Activated gamma-delta T cell treated with Interleukin-2 at 50 U/mL for 16 hours (primary cell): ENCODE measurements at regions not wholly inside any gene's neighbourhood (a gene's known extent, or its start where the extent isn't known, plus 50 kb on each side); places are given as distances from the start of the nearest gene placed in this dataset.
"Not testable (repeated sequence)": the region's sequence is repeated elsewhere in the genome, so short reads cannot be mapped to it uniquely, and the experiment has no call there.

Experiments used
- DNase-seq: peaks from one replicate; pipeline ENCODE4 v3.0.0-alpha.2; 2020

DNA sequence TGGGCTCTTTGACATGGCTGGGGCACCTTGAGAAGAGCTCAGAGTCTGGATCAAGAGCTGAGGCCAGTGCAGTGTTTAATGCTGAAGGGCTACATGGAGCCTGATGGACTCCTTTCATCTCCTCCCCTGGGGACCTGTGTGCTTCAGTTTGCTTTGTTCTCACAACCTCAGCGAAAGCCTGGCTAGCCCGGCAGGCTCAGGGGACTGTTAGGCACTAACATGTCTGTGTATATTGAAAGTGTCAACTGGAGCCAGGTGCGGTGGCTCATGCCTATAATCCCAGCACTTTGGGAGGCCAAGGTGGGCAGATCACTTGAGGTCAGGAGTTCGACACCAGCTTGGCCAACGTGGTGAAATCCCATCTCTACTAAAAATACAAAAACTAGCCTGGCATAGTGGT lies 194.5 kb downstream of the C1orf94 start:
- DNase-seq: not testable (repeated sequence)

- no peak for DNase-seq
Measured at GRCh38 chr1:34371829-34372532, 195.3 kb downstream of the C1orf94 start.

- DNase-seq: no peak
Measured at GRCh38 chr1:34372891-34373290, 196.2 kb downstream of the C1orf94 start.

- no peak for DNase-seq
Measured at GRCh38 chr1:34373912-34374311, 197.2 kb downstream of the C1orf94 start.

DNA sequence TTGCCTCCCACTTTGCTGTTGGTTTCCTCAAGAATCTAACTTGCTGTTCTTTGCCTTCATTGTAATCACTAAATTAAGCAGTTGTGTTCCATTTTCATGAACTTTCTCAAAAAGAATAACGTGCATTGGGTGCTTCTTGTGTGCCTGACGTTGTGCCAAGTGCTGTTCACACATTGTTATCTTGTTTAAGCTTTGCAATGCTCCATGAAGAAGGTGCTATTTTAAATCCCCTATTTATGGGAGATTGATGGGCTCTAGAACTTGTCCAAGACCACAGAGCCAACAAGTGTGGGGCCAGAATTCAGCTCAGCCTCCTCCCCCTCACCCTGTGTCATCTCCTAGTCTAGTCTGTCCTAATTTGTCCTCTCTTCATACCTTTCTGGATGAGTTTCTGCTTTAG lies 199.8 kb downstream of the C1orf94 start:
- no peak for DNase-seq

GRCh38 chr1:34378968-34379856 lies 202.5 kb downstream of the C1orf94 start:
- no peak for DNase-seq

- DNase-seq: no peak
Measured at GRCh38 chr1:34379911-34380310, 203.2 kb downstream of the C1orf94 start.

- DNase-seq: no peak
Measured at GRCh38 chr1:34380526-34381124, 203.9 kb downstream of the C1orf94 start.

- DNase-seq: no peak
Measured at GRCh38 chr1:34389974-34390373, 213.3 kb downstream of the C1orf94 start.

DNA sequence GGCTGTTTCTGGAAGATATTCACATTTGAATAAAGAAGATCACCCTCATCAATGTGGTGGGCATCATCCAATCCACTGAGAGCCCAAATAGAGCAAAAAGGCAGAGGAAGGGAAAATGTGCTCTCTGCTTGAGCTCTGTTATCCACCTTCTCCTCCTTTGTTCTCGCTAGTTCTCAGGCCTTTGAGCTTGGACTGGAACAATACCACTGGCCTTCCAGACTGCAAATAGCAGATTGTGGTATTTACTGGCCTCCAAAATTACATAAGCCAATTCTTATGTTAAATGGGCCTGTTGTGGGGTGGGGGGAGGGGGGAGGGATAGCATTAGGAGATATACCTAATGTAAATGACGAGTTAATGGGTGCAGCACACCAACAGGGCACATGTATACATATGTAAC lies 219.3 kb downstream of the C1orf94 start:
- no peak for DNase-seq

- no peak for DNase-seq
Measured at GRCh38 chr1:34398241-34398915, 221.7 kb downstream of the C1orf94 start.

- DNase-seq: no peak
Measured at GRCh38 chr1:34398916-34399275, 222.2 kb downstream of the C1orf94 start.

GRCh38 chr1:34400675-34401074 lies 224.0 kb downstream of the C1orf94 start:
- no peak for DNase-seq

DNA sequence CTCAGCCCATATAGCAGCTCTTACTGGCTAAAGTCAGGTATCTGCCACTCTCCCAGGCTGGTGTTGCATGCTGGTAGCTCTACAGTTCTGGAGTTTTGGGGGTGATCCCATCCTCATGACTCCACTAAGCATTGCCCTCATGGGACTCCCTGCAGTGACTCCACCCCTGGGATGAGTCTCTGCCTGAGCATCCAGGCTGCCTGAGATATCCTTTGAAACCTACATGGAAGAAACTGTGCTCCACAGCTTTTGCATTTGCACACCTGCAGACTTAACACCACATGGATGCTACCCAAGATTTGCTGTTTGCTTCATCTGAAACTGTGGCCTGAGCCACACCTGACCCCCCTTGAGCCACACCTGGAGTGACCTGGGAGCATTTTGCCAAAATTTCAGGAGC lies 226.4 kb downstream of the C1orf94 start:
- no peak for DNase-seq

- DNase-seq: no peak
Measured at GRCh38 chr1:34404804-34405203, 228.1 kb downstream of the C1orf94 start.

- no peak for DNase-seq
Measured at GRCh38 chr1:34405266-34405959, 228.7 kb downstream of the C1orf94 start.

- no peak for DNase-seq
Measured at GRCh38 chr1:34406377-34406776, 229.7 kb downstream of the C1orf94 start.

DNA sequence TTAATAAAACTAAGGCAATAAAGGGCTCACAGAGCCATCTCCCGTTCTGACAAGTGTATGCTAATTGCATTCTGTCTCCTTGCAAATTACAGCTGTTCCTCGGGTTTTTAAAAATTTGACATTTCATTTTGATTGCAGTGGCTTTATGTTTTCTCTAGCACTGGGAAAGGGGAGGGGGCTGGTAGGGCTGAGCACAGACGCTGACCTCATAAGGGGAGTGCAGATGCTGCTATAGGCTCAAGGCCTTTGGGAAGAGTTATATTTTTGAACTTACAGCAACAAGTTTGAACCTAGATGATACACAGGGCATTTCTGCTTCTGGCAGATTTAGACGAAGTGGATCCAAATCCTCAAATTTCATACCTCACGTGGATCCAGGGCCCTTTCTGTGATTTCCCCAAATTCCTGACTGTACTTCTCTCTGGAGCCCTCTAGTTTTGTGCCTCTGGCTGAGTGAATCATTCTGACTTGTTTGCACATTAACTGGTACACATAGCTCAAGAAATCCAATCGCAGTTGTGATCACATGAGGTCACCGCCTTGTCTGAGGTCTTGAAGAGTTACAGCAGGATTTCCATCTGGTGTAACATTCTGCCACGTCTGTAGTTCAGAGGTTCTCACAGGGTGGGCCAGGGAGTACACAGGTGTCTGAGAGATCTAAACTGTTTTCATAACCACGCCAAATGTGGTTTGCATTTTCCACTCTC lies 230.3 kb downstream of the C1orf94 start:
- no peak for DNase-seq

DNA sequence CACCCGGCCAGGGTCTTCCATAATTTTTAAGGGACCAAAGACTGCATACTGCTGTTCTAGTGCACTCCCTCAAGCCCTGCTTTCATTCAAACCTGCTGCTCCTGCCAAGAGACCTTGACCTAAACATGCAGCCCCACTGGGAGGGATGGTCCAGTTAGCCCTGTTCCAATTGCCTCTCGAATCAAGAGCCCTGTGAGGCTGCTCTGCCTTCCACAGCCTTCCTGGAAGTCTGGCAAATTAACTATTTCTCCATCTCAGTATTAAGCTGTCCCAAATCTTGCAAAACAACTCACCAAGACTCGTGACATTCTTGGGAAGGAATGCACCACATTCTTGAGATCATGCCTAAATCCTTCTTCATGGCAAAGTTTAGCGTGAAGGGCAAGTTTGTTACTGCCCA lies 231.3 kb downstream of the C1orf94 start:
- no peak for DNase-seq

GRCh38 chr1:34409689-34410229 lies 233.1 kb downstream of the C1orf94 start:
- DNase-seq: no peak

DNA sequence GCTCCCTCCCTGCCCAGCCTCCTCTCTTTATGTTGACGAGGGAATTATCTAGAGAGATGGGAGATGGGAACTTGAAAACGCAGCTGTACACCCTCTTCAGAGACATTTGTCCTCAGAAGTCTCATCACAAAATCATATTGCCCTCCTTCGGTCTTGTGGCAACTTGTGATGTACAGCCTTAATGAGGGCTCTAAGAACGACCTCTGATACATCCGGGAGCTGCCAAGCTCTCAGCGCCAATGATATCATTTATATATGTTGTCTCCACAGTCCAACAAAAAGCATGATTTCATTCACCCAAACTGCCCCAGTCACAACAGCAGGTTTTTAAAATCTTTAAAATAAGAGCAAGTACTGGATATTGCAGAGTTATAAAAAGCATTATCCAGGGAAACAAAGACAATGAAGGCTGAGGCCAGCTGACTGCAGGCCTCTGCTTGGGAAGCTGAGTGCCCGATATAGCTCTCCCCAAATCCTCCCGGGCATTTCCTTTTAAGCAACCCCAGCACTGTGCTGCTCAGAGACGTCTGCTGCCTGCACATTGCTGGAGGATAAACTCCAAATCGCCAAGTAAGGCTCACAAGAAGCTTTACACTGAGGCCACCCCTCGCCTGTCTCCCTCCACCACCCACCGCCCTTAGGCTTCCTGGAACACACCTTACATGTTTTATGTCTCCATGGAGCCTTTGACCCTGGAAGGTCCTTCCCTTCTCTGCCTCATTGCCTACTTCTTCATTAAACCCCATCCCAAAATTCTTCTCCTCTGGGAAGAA lies 236.1 kb downstream of the C1orf94 start:
- DNase-seq: no peak
